ENCODE measurements at regions not wholly inside any gene's neighbourhood (a gene's known extent, or its start where the extent isn't known, plus 50 kb on each side); places are given as distances from the start of the nearest gene placed in this dataset.

- Histone ChIP-seq H3K27ac (no peak overlapping the region), H3K27me3 (no peaks in the 10 kb centered on the region), H3K4me3 (no peak overlapping the region), H3K36me3 (replicated peaks in 1 of 2) (no peaks in the 10 kb centered on the region), H3K9me3 (replicated peaks in 1 of 3) (no peaks in the 10 kb centered on the region), H3K4me1 (replicated peaks in 1 of 2) (no peaks in the 10 kb centered on the region)
- intact Hi-C loops (cut with DNase I) = no loop called here
- TF ChIP-seq CTCF (IDR thresholded peaks at IDR 0.05) (no peak), POLR2A (IDR thresholded peaks at IDR 0.05) (no peak)
- WGBS, 4 donors = 91 to 95% (median 93%) methylated on average over 12 to 13 of the region's 13 CpGs
- peak in 1 of 7 donors; percentile 41 for DNase-seq
Observed at GRCh38 chr1:229094476-229095311, 176.2 kb upstream of the RAB4A start.

GRCh38 chr1:229095325-229095724 is 175.6 kb upstream of the RAB4A start:
- TF ChIP-seq POLR2A (IDR thresholded peaks at IDR 0.05) (no peak), CTCF (IDR thresholded peaks at IDR 0.05) (no peak)
- intact Hi-C loops (cut with DNase I) = no loop called here
- Histone ChIP-seq H3K36me3 (replicated peaks in 1 of 2) (no peaks in the 10 kb centered on the region), H3K4me3 (no peak overlapping the region), H3K9me3 (replicated peaks in 1 of 3) (no peaks in the 10 kb centered on the region), H3K27me3 (no peaks in the 10 kb centered on the region), H3K4me1 (replicated peaks in 1 of 2) (no peaks in the 10 kb centered on the region), H3K27ac (no peak overlapping the region)
- no peak for DNase-seq

- WGBS, 4 donors = 88 to 98% (median 95%) methylated on average over 5 to 7 of the region's 7 CpGs
- intact Hi-C loops (cut with DNase I) = no loop called here
- H3K36me3 ChIP-seq (replicated peaks in 1 of 2) = no peaks in the 10 kb centered on the region
- H3K4me3 ChIP-seq = no peak overlapping the region
- no peak overlapping the region for H3K27ac ChIP-seq
- TF ChIP-seq CTCF (IDR thresholded peaks at IDR 0.05) (no peak), POLR2A (IDR thresholded peaks at IDR 0.05) (no peak)
- no peaks in the 10 kb centered on the region for H3K27me3 ChIP-seq
- no peaks in the 10 kb centered on the region for H3K4me1 ChIP-seq (replicated peaks in 1 of 2)
- no peaks in the 10 kb centered on the region for H3K9me3 ChIP-seq (replicated peaks in 1 of 3)
- DNase-seq = peak in 1 of 7 donors; percentile 18
Observed at GRCh38 chr1:229097356-229097755, 173.6 kb upstream of the RAB4A start.

- DNase-seq = no peak
- TF ChIP-seq POLR2A (IDR thresholded peaks at IDR 0.05) (no peak), CTCF (IDR thresholded peaks at IDR 0.05) (no peak)
- Histone ChIP-seq H3K4me3 (no peak overlapping the region), H3K4me1 (replicated peaks in 1 of 2) (no peaks in the 10 kb centered on the region), H3K9me3 (replicated peaks in 1 of 3) (no peaks in the 10 kb centered on the region), H3K27ac (no peak overlapping the region), H3K27me3 (no peaks in the 10 kb centered on the region), H3K36me3 (replicated peaks in 1 of 2) (no peaks in the 10 kb centered on the region)
- intact Hi-C loops (cut with DNase I) = no loop called here
Observed at GRCh38 chr1:229098361-229098760, 172.6 kb upstream of the RAB4A start.
